HG02623 (cell line): ENCODE measurements at regions not wholly inside any gene's neighbourhood (a gene's known extent, or its start where the extent isn't known, plus 50 kb on each side); places are given as distances from the start of the nearest gene placed in this dataset.
"Not testable (repeated sequence)": the region's sequence is repeated elsewhere in the genome, so short reads cannot be mapped to it uniquely, and the experiment has no call there.

ENCODE experiments used
- ATAC-seq: cut with Tn5 transposase; IDR thresholded peaks from one replicate; pipeline ENCODE4 v1.9.1; 2021; ENCODE audit warnings: moderate library complexity; ENCODE audit not compliant: unreplicated experiment

DNA sequence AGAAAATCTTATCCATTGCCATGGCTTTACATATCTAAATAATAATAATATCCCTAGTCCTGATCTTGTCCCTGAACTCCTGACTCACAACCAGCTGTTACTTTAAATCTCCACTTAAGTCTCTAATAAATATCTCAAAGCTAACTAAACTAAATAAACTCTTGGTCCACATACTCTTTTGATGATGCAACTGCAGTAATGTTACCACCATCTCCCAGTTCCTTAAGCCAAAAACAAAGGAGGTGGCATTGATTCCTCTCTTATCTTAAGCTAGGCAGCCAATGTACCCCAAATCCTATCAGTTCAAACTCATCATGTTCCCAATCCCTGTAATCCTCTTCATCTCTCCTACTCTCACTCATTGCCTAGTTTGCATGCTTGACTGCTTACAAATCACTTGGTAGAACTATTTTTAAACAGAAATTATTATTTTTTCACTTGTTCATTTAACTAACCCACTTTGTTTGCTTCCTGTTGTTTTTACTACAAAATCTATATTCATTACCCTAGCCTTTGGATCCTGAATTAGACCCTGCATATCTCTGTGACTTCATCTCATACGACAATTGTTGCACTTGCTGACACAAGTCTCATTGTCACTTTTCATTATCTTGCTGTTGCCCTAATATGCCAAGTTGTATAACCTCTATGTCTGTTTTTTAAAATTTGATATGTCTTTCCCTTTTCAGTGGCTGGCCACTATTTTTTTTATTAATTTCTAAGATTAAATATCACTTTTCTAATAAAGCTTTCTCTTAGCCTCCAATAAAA, 462.2 kb downstream of the ZPLD1 start:
- ATAC-seq: no peak

DNA sequence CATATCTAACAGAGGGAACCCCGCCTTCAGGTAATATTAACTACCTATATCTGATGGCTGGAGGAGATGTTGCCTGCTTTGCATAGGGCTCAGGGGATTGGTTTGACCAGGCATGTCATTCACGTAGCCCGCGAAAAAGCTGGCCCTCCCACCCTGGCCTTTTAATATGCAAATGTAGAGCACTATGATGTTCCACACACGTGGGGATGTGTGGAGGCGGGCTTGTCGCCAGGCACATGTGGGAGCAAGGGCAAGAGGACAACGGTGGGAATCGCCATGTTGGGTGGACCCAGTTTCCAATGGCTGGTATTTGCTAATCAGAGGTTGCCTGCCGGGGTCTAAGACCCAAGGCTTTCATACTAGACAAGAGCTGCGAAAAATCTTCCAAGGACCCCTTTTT, 469.8 kb downstream of the ZPLD1 start:
- no peak for ATAC-seq

DNA sequence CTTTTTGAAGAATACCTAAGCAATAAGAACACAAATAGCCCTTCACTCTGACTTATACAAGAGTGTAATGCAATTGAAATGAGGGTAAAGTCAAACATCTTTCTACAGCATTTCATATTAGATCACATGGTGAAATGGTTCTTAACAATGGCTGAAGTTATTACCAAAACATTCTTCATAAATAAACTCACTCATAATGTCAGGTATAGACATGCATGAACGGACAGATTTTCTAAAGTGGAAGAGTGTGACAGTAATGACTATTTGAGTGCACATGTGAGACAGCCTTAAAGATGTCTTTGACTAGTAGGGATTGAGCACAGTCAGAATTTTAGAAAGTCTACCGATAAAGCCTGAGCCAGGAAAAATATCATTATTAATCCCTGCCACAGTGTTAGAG, 471.0 kb downstream of the ZPLD1 start:
- ATAC-seq: no peak

DNA sequence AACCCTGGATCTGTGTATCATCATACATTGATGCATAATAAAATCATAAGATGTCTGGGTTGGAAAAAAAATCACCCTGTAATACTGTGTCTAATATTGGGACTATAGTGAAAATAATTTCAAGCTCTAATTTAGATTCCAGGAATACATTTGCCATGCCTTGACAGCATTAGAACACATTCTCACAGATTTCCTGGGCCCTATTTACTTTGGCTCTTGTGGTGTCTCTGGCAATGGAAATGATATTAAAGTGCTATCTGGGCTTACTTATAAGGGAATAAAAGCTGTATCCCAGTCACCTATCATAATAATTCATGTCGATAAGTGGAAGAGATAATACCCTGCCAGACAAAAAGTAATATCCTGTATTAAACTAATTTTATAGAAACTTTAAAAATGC, 472.0 kb downstream of the ZPLD1 start:
- ATAC-seq: no peak

DNA sequence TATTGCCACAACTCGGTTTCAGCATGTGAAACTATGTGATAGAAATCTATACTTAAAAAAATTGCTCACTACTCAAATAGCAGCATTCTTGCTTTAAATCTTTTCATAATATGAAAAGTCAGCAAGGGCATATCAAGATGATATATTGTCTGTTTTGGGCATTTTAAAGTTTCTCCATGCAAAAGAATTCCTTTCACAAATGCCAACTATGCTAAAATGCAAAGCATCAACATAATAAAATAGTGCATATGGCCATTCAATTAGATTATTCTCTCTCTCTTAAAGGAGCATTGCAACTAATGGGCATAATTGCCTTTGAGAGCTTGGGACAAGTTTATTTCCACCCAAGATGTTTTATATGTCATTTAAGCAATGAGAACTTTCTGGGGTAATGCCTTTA, 475.1 kb downstream of the ZPLD1 start:
- no peak for ATAC-seq

DNA sequence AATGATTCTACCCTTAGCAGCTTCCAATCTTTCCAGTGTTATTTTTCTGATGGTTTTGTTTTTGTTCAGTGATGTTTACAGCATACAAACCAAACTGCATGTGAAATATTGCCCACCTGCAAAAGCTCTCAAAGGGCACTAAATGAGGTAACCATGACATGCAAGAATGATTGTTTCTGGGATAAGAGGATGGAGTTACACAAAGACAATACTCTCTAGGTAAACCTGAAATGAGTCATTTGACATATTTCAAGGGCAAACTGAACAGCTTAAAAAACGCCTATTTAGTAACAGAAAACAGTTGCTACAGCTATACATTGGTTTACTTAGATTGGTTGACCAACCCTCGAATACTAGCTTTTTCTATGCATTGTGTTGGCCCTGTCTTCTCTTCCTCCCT, 481.7 kb downstream of the ZPLD1 start:
- ATAC-seq: no peak

DNA sequence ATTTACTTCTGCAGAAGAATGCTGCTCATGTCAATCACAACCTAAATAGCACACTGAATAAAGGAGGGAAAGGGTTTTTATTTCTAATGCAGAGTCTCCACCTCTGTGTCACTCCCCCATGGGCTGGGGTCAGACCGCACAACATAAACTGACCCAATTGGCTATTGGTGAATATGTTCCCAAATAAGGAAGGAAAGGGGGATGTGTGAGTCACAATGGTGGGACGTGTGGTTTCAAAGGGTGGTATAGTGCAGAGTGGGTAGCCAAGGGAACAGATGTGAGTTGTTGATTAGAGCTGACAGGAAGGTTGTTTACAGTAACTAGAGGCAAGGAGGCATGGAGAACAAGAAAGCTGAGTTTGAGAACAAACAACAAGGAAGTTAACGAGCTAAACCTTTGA, 491.8 kb downstream of the ZPLD1 start:
- no peak for ATAC-seq

DNA sequence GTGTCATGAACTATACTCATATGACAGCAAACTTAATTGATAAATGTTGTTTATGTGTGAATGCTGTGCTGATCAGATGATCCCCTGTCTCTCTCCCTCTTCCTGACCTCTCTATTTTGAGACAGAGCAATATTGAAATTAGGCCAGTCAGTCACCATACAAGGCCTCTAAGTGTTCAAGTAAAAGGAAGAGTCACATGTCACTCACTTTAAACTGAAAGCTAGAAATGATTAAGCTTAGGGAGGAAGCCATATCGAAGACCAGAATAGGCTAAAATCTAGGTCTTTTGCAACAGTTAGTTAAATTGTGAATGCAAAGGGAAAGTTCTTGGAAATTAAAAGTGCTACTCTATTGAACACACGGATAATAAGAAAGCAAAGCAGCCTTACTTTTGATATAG, 498.6 kb downstream of the ZPLD1 start:
- ATAC-seq: no peak

DNA sequence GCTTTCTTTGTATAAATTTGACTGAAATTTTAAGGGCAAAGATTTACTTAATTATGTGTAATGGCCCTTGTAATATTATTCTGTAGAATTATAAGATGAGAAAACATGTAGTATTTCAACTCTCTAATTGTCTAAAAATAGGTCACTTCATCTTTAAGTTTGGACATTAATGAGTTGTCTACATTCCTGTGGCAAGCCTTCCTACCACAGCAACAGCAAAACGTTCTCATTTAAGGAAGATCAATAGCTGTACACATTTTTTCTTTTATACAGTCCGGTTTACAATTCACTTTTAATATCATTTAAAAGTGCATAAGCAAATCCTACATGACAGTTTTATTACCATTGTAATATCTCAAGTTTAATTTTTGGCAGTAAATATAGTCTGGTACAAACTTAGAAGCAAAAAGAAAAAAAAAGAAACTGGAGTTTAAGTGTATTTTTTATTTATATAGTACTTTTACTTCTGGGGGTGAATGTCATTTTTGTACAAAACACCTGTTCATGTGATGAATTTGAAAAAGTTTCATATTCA, 501.8 kb downstream of the ZPLD1 start:
- no peak for ATAC-seq

DNA sequence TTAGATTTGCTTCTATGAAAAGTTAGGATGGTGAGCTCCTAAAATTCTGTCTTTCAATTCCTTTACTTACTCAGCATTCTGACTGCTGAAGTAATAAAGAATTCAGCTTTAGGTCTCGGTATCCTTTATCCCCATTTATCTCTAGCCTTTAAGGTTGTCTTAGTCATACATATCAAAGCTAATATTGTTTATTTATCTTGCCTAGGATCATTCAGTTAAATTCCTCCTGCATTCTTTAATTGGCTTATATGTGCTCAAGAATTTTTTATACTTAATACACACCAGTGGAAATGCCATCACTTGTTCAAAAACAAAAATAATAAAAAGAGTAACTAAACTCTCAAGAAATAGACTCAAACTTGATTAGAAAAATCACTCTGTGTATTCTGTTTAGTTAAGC, 507.0 kb downstream of the ZPLD1 start:
- ATAC-seq: no peak

DNA sequence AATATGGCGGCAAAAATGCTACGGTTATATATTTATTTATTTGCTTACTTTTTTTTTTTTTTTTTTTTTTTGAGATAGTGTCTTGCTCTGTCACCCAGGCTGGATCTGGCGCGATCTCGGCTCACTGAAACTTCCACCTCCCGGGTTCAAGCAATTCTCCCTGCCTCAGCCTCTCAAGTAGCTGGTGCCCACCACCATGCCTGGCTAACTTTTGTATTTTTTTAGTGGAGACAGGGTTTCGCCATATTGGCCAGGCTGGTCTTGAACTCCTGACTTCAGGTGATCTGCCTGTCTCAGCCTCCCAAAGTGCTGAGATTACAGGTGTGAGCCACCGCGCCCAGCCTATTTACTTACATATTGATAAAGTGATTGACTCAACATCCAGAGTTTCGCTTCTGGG, 511.6 kb downstream of the ZPLD1 start:
- not testable (repeated sequence) for ATAC-seq

DNA sequence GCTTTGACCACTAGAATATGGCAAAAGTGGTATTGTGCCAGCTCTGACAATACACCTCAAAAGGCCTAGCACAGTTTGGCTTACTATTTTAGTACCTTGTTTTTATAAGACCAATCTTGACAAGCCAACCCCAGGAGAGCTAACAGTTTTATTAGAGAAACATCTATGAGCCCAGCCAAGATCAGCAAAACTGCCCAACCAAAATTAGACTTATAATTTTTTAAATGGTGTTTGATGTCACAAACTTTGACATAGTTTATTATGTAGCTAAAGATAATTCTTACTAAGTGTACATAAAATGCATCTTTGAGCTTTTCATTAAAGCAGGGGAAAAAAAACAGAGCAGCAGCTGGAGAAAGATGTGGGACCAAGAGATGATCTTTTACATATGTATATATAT, 537.5 kb downstream of the ZPLD1 start:
- no peak for ATAC-seq

DNA sequence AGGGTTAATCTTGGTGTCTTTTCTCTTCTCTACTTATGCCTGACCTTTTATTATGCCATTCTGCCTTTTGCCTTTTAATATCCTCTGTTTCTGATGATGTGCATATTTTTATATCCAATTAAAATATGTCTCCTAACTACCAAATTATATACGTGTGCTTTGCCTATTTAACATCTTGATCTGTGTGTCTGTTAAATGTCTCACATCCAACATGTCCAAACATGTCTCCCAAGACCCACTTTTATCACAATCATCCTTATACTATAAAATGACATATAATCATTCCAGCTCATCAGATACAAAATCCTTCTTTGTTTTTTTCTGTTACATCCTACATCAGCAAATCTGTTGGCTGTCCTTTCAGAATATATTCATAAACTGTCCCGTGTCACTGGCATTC, 539.5 kb downstream of the ZPLD1 start:
- ATAC-seq: no peak

DNA sequence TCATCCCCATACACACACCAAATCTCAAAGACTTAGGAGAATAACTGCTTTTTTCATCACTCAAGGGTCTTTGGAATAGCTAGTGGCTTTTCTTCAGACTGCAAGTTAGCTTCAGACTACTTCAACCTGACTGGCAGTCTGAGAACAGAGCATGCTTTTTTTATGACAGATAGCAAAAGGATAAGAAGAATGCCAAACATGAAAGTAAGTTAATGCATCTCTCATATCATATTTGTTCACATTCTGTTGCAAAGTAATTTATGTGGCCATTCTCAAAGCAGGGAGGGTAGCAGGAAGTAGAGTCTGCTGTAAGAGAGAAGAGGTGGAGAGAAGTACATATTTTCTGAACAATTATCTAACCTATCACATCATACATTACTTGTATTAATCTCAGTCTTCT, 544.4 kb downstream of the ZPLD1 start:
- ATAC-seq: no peak

DNA sequence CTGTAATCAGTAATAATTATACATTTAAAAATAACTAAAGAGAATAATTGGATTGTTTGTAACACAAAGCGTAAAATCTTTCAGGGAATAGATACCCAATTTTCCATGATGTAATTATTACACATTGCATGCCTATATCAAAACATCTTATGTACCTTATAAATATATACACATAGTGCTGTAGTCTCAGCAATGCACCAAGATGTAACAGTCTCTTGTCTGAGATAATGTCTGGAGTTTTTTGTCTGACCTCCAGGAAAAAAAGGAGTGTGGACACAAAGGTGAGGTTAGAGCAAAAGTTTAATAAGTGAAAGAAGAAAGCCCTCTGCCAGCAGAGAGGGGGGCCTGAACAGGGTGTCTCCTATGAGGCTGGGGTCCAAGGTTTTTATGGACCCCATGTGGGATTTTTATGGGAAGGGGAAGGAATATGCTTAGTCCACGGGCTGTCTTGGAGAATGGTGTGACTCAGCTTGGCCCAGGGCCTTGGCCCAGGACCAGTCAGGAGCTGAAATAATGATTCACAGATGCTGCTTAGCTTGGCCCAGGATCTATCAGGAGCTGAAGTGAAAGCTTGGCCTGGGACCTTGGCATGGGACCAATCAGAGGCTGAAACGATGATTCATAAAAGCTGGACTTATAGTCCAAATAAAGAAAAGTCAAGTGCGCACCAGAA, 545.0 kb downstream of the ZPLD1 start:
- no peak for ATAC-seq

DNA sequence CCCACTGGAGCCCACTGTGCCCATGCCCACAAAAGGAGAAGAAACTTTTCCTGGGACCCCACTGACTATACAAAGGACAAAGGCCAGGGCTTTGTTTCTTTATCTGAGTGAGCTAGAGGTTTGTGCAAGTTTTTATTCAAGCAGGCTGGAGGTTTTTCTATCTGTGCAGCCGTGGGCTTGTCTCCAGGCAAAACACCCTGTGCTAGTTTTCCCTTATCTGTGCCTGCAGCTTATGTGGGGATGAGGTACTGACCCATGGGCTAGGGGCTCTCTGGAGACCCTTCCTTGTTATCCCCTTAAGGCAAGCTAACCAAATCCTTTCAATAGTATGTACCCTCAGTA, 545.5 kb downstream of the ZPLD1 start:
- ATAC-seq: no peak

DNA sequence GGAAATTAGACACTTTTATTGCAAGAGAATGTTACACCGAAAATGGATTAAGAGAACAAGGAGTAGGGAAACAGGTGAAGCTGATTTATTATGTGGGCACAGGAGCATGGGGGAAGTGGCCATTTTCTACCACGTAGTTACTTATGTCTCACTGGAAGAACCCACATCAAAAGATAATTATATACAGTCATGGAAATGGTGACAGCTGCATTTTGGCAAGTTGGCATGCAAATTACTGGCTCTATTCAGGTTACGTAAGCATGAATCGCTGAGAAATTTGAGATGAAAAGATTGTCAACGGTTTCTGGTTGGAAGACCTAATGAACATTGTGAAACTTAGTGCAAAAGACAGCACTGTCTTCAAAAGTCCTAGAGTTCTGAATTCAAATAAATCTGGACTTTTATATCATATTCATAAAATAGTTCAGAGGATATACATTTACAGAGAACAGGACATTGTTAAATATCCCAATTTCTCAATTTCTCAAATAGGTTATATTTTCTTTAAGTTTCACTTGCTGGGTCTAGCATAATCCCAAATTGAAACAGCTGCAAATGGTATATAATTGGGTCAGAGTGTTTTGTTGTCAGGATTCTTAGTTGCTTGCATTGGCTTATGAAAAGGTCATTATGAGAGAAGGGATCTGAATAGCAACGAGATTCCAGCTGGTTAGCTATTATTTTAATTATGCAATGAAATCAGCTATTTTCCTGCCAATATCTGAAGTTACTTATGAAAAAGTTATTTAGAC, 567.8 kb downstream of the ZPLD1 start:
- ATAC-seq: no peak

DNA sequence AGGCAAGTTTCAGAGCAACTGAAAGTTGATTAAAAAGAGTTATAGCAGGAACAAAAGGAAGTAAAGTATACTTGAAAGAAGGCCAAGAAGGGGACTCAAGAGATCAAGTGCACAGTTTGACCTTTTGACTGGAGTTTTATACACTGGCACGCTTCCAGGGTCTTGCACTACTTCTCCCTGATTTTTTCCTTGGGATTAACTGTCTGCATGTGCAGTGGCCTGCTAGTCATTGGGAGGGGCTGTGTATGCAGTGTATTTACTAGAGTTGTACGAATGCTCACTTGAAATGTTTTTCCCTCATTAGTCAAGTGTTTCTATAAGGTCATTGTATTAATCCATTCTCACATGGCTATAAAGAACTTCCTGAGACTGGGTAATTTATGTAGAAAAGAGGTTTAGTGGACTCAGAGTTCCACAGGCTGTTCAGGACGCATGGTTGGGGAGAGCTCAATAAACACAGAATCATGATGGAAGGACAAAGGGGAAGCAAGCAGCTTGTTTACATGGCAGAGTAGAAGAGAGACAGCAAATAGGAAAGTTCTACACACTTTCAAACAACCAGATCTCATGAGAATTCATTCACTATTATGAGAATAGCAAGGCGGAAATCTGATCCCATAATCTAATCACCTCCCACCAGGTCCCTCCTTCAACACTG, 571.8 kb downstream of the ZPLD1 start:
- no peak for ATAC-seq

DNA sequence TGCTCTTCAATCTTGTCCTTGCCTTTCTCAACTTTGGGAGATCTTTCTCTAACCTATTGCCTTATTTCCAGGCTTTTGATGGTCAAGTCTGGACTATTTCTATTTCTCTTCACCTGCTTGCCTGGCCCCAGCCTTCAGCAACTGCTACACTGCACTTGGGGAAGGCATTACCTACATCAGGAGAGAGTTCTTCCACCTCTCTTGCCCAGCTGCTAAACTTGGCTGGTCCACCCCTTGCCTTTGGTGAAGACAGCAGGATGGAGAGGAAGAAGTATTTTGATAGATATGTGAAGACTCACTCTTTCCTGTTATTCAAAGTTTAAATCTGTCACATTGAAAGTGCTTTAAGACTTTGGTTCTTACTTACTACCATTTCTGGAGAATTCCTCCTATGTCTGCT, 574.8 kb downstream of the ZPLD1 start:
- no peak for ATAC-seq

DNA sequence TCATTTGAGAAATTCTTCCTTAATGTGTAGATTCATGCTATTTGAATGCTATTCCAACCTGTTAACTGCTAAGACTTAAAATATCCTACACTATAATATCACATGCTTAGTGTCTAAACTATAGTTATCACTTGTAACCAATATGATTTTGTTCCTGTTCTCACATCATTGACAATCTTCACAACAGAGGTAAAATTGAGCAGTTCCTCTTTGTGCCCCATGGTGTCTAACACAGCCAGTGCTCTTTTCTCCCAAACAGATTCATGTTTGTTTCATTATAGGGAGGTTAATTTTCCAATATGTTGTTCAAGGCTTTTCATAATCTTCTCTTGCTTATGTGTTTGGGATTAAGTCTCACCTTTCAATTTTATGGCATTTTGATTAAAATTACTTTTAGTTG, 591.1 kb downstream of the ZPLD1 start:
- no peak for ATAC-seq

DNA sequence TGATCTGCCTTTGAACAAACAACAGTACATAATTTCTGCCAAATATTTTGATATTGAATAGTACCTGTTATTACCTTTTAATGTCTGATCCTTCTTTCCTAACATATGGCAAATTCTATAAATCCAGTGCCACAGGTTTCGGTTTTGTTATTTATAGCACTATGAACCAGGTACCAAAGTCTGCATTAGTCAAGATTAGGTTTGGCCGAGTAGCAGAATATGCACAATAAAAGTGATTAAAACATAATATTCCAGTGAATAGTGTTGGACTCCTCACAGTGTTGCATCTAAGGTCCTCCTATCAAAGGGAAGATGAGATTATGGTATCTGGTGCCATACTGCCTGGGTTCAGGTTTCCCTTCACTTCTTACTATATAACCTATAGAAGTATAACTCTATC, 599.0 kb downstream of the ZPLD1 start:
- ATAC-seq: no peak
